ENCODE measurements at regions not wholly inside any gene's neighbourhood (a gene's known extent, or its start where the extent isn't known, plus 50 kb on each side); places are given as distances from the start of the nearest gene placed in this dataset.
A peak's percentile ranks its signal among the peaks of the same experiment; 100 is the strongest.

DNA sequence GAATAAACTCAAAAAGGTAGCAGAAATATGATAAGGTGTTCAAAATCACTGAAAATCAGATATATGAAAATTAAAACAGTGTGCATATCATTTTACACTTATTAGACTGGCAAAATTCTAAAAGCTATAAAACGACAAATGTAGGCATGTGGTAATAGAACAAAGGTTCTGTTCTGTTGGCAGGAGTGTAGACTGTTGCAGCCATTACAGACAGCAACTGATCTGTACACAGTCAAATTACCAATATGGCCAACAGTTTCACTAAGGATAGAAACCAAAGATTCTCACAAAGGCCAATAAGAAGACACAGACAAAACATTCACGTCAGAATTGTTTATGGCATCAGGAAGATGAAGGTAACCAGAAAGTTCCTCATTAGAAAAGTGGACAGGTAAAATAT is 112.8 kb upstream of the PLS3 start:
- Histone ChIP-seq H3K4me3 (no peak overlapping the region), H3K36me3 (no peaks in the 10 kb centered on the region), H3K27me3 (no peaks in the 10 kb centered on the region), H3K27ac (no peak overlapping the region), H3K9me3 (no peaks in the 10 kb centered on the region), H3K9ac (ENCODE audit: low read depth in 2 of 2, low read length in 2 of 2) (no peak overlapping the region), H3K4me1 (no peaks in the 10 kb centered on the region)
- intact Hi-C loops (cut with DNase I) = no loop called here
- no peak for DNase-seq
- TF ChIP-seq, protein P1, sequence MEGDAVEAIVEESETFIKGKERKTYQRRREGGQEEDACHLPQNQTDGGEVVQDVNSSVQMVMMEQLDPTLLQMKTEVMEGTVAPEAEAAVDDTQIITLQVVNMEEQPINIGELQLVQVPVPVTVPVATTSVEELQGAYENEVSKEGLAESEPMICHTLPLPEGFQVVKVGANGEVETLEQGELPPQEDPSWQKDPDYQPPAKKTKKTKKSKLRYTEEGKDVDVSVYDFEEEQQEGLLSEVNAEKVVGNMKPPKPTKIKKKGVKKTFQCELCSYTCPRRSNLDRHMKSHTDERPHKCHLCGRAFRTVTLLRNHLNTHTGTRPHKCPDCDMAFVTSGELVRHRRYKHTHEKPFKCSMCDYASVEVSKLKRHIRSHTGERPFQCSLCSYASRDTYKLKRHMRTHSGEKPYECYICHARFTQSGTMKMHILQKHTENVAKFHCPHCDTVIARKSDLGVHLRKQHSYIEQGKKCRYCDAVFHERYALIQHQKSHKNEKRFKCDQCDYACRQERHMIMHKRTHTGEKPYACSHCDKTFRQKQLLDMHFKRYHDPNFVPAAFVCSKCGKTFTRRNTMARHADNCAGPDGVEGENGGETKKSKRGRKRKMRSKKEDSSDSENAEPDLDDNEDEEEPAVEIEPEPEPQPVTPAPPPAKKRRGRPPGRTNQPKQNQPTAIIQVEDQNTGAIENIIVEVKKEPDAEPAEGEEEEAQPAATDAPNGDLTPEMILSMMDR (IDR thresholded peaks at IDR 0.05) = no peak

DNA sequence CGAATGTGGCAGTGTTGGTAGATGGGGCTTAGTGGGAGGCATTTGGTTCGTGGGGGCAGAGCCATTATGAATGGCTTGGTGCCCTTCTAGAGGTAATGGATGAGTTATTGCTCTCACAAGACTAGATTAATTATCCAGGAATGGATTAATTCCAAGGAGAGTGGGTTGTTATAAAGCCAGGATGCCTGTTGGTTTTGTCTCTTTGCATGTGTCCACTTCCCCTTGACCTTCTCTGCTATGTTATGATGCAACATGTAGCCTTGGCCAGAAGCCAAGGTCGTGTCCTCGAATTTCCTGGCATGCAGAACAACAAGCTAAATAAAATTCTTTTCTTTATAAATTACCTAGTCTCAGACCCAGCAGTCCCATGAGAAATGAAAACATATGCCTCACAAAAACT is 111.2 kb upstream of the PLS3 start:
- no peaks in the 10 kb centered on the region for H3K36me3 ChIP-seq
- intact Hi-C loops (cut with DNase I) = no loop called here
- no peaks in the 10 kb centered on the region for H3K9me3 ChIP-seq
- peak; percentile 18 for DNase-seq
- H3K27me3 ChIP-seq = no peaks in the 10 kb centered on the region
- no peaks in the 10 kb centered on the region for H3K4me1 ChIP-seq
- no peak overlapping the region for H3K27ac ChIP-seq
- H3K9ac ChIP-seq (ENCODE audit: low read depth in 2 of 2, low read length in 2 of 2) = no peak overlapping the region
- H3K4me3 ChIP-seq = no peak overlapping the region
- TF ChIP-seq, protein P1 (IDR thresholded peaks at IDR 0.05) = no peak

DNA sequence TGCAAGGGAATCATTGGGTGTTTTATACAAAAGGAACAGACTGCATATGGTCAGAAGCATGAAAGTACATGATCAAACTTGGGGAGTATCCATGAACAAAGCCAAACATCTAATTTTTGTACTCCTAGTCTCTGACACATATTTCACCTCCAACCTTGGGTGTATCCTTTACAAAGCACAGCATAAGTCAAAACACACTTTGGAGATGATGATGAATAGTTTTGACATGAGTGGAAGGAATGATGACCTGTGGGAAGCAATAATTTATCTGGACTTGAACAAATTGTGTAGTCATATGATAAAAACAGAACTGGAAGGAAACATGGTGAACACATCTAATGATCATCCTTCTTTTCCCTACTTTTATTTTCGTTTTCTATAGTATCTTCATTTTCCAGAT is 108.7 kb upstream of the PLS3 start:
- Histone ChIP-seq H3K27me3 (no peaks in the 10 kb centered on the region), H3K9me3 (no peaks in the 10 kb centered on the region), H3K4me1 (no peaks in the 10 kb centered on the region), H3K27ac (no peak overlapping the region), H3K9ac (ENCODE audit: low read depth in 2 of 2, low read length in 2 of 2) (no peak overlapping the region), H3K36me3 (no peaks in the 10 kb centered on the region), H3K4me3 (no peak overlapping the region)
- DNase-seq = no peak
- TF ChIP-seq, protein P1 (IDR thresholded peaks at IDR 0.05) = no peak
- intact Hi-C loops (cut with DNase I) = no loop called here

DNA sequence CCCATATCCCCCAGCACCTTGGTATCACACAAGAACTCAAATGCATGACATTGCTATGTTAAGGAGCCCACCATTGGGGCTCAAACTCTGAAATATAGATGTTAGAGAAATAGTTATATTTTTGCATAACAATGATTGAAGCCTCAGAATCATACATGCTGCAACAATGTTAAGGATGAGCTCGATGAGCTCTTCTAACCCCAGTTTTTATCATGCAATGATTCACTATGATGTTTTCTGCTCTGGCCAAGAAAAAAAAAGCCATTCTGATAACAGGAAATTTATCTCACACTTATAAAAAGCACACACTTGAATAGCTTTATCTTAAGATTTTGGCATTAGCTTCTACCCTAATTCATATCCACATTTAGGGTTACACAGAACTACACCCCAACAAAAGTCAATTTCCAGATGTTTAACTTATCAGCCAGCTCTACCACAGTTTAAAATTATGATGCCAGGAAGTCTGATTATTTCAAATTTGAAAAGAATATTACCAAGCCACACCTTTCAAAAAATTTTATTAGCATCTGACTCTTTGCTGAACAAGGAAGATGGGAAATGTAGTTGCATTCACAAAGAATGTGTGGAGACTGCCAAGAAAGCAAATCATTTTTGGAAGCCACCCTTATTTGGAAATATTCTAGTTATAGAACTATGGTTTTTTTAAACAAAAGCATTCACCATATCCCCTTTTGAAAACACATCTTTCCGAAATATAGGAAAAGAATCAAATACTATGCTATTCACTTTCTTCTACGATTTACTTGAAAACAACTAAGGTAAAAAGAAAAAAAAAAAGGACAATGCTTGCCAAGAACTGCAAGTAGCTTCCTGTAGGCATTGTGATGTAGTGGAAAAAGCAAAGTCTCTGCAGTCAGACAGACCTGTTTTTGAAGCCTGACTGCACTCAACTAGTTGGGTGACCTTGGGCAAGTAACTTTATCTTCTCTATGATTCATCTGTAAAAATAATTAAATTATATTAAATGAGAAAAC is 100.8 kb upstream of the PLS3 start:
- H3K36me3 ChIP-seq = no peaks in the 10 kb centered on the region
- no peak overlapping the region for H3K27ac ChIP-seq
- TF ChIP-seq, protein P1 (IDR thresholded peaks at IDR 0.05) = no peak
- H3K9me3 ChIP-seq = no peaks in the 10 kb centered on the region
- no peak overlapping the region for H3K9ac ChIP-seq (ENCODE audit: low read depth in 2 of 2, low read length in 2 of 2)
- DNase-seq = no peak
- no peaks in the 10 kb centered on the region for H3K4me1 ChIP-seq
- H3K4me3 ChIP-seq = no peak overlapping the region
- intact Hi-C loops (cut with DNase I) = no loop called here
- H3K27me3 ChIP-seq = no peaks in the 10 kb centered on the region

DNA sequence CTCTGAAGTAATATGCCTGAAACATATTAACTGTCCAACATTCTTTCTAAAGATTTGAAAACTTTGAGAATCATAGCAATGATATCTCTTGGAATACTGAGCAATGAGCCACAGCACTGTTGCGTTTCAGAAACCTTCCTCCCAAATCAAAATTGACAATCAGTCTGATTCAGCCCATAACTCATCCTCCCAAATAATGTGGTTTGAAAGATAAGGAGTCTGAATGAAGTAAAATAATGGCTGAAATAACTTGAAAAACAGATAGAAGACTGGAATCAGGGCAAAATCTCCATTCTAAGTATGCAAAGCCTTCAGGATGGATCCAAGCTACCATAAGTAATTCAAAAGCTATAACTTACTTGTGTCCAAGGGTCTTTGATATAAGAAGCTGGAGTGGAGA is 98.6 kb upstream of the PLS3 start:
- intact Hi-C loops (cut with DNase I) = no loop called here
- Histone ChIP-seq H3K36me3 (no peaks in the 10 kb centered on the region), H3K27ac (no peak overlapping the region), H3K9me3 (no peaks in the 10 kb centered on the region), H3K4me3 (no peak overlapping the region), H3K4me1 (no peaks in the 10 kb centered on the region), H3K27me3 (no peaks in the 10 kb centered on the region), H3K9ac (ENCODE audit: low read depth in 2 of 2, low read length in 2 of 2) (no peak overlapping the region)
- DNase-seq = no peak
- TF ChIP-seq, protein P1 (IDR thresholded peaks at IDR 0.05) = no peak
